PC-3 (cell line): ENCODE measurements at regions not wholly inside any gene's neighbourhood (a gene's known extent, or its start where the extent isn't known, plus 50 kb on each side); places are given as distances from the start of the nearest gene placed in this dataset.

Experiments used
- CTCF ChIP-seq: fragments of 300-600 bp; sonication (generic); conservative IDR thresholded peaks from 2 replicates; pipeline ENCODE4 v1.5.1; 2017; ENCODE audit warnings: antibody characterized with exemption, low read depth, mild to moderate bottlenecking, low read length
- EZH2 ChIP-seq: fragments of 300-600 bp; sonication (generic); IDR thresholded peaks from one replicate; pipeline ENCODE4 v1.6.1; 2017; ENCODE audit warnings: antibody characterized with exemption, mild to moderate bottlenecking, low read length; ENCODE audit not compliant: unreplicated experiment

- TF ChIP-seq CTCF (no peak), EZH2 (no peak)
Observed at GRCh38 chr1:233547726-233548125, 66.2 kb upstream of the KCNK1 start.
